GM21423 (cell line): ENCODE measurements at regions not wholly inside any gene's neighbourhood (a gene's known extent, or its start where the extent isn't known, plus 50 kb on each side); places are given as distances from the start of the nearest gene placed in this dataset.

Experiments
- ATAC-seq: cut with Tn5 transposase; IDR thresholded peaks from one replicate; pipeline ENCODE4 v1.9.1; 2021; ENCODE audit warnings: mild to moderate bottlenecking, moderate library complexity; ENCODE audit not compliant: unreplicated experiment

- ATAC-seq: no peak
These were observed 201.3 kb downstream of the COG6 start for GRCh38 chr13:39856714-39857113.

- ATAC-seq: no peak
These were observed 203.3 kb downstream of the COG6 start for GRCh38 chr13:39858794-39859193.

- no peak for ATAC-seq
These were observed 204.4 kb downstream of the COG6 start for GRCh38 chr13:39859898-39860297.

- ATAC-seq: no peak
These were observed 207.4 kb downstream of the COG6 start for GRCh38 chr13:39862900-39863299.

GRCh38 chr13:39864221-39864620 lies 208.8 kb downstream of the COG6 start:
- ATAC-seq: no peak

GRCh38 chr13:39866722-39867121 lies 211.3 kb downstream of the COG6 start:
- ATAC-seq: no peak

- no peak for ATAC-seq
These were observed 212.3 kb downstream of the COG6 start for GRCh38 chr13:39867807-39868206.

- no peak for ATAC-seq
These were observed 214.8 kb downstream of the COG6 start for GRCh38 chr13:39870197-39870747.

- no peak for ATAC-seq
These were observed 219.0 kb downstream of the COG6 start for GRCh38 chr13:39874331-39875053.

GRCh38 chr13:39875111-39875987 lies 219.9 kb downstream of the COG6 start:
- no peak for ATAC-seq

GRCh38 chr13:39876258-39876657 lies 220.8 kb downstream of the COG6 start:
- ATAC-seq: no peak

- ATAC-seq: no peak
These were observed 221.7 kb downstream of the COG6 start for GRCh38 chr13:39877134-39877533.

GRCh38 chr13:39879286-39880035 lies 224.0 kb downstream of the COG6 start:
- no peak for ATAC-seq

GRCh38 chr13:39881383-39881782 lies 225.9 kb downstream of the COG6 start:
- ATAC-seq: no peak

GRCh38 chr13:39881887-39882286 lies 226.4 kb downstream of the COG6 start:
- ATAC-seq: no peak

GRCh38 chr13:39884166-39884565 lies 228.7 kb downstream of the COG6 start:
- ATAC-seq: no peak

GRCh38 chr13:39886336-39886735 lies 230.9 kb downstream of the COG6 start:
- ATAC-seq: no peak

GRCh38 chr13:39887387-39887786 lies 231.9 kb downstream of the COG6 start:
- no peak for ATAC-seq

- ATAC-seq: no peak
These were observed 233.7 kb downstream of the COG6 start for GRCh38 chr13:39888865-39889810.

- ATAC-seq: no peak
These were observed 235.1 kb downstream of the COG6 start for GRCh38 chr13:39890537-39890936.
